ENCODE measurements at regions not wholly inside any gene's neighbourhood (a gene's known extent, or its start where the extent isn't known, plus 50 kb on each side); places are given as distances from the start of the nearest gene placed in this dataset.

GRCh38 chr1:60973668-60974067 is 108.7 kb upstream of the NFIA start:
- 54% methylated on average over 3 of the region's 4 CpGs for whole genome bisulfite sequencing (ENCODE audit: insufficient coverage)
- peaks cover 10% of the 10 kb centered on the region for H3K4me1 ChIP-seq (ENCODE audit: control insufficient read depth, insufficient read depth, low read length)

GRCh38 chr1:60972841-60973364 is 109.5 kb upstream of the NFIA start:
- Histone ChIP-seq H3K4me3 (ENCODE audit: low read depth, low read length) (no peak overlapping the region), H3K36me3 (ENCODE audit: control insufficient read depth, insufficient read depth, low read length) (no peaks in the 10 kb centered on the region), H3K4me1 (ENCODE audit: control insufficient read depth, insufficient read depth, low read length) (peaks cover 14% of the 10 kb centered on the region), H3K27ac (ENCODE audit: low read depth, low read length) (no peak overlapping the region), H3K9me3 (ENCODE audit: control insufficient read depth, insufficient read depth, low read length) (no peaks in the 10 kb centered on the region), H3K27me3 (ENCODE audit: control insufficient read depth, insufficient read depth, low read length) (no peaks in the 10 kb centered on the region)
- no peak for DNase-seq (ENCODE audit: low read depth in 4 of 6, low spot score in 6 of 6)
- 85% methylated on average over 2 of the region's 4 CpGs for WGBS (ENCODE audit: insufficient coverage)

More at GRCh38 chr1:60973668-60974067, 108.7 kb upstream of the NFIA start:
- no peaks in the 10 kb centered on the region for H3K27me3 ChIP-seq (ENCODE audit: control insufficient read depth, insufficient read depth, low read length)
- no peaks in the 10 kb centered on the region for H3K36me3 ChIP-seq (ENCODE audit: control insufficient read depth, insufficient read depth, low read length)
- H3K27ac ChIP-seq (ENCODE audit: low read depth, low read length), result no peak overlapping the region
- H3K9me3 ChIP-seq (ENCODE audit: control insufficient read depth, insufficient read depth, low read length), result no peaks in the 10 kb centered on the region
- DNase-seq (ENCODE audit: low read depth in 4 of 6, low spot score in 6 of 6), result no peak
- no peak overlapping the region for H3K4me3 ChIP-seq (ENCODE audit: low read depth, low read length)

GRCh38 chr1:60971330-60971729 is 111.0 kb upstream of the NFIA start:
- H3K27ac ChIP-seq (ENCODE audit: low read depth, low read length), result peak overlapping the region; percentile 81
- no peak overlapping the region for H3K4me3 ChIP-seq (ENCODE audit: low read depth, low read length)
- H3K27me3 ChIP-seq (ENCODE audit: control insufficient read depth, insufficient read depth, low read length), result no peaks in the 10 kb centered on the region
- H3K36me3 ChIP-seq (ENCODE audit: control insufficient read depth, insufficient read depth, low read length), result no peaks in the 10 kb centered on the region
- H3K4me1 ChIP-seq (ENCODE audit: control insufficient read depth, insufficient read depth, low read length), result peaks cover 14% of the 10 kb centered on the region
- H3K9me3 ChIP-seq (ENCODE audit: control insufficient read depth, insufficient read depth, low read length), result no peaks in the 10 kb centered on the region
- DNase-seq (ENCODE audit: low read depth in 4 of 6, low spot score in 6 of 6), result no peak
- WGBS (ENCODE audit: insufficient coverage), result no CpG with 5 or more reads among the region's 2 CpGs

- Histone ChIP-seq H3K4me3 (ENCODE audit: low read depth, low read length) (peak overlapping the region; percentile 21), H3K27me3 (ENCODE audit: control insufficient read depth, insufficient read depth, low read length) (no peaks in the 10 kb centered on the region), H3K36me3 (ENCODE audit: control insufficient read depth, insufficient read depth, low read length) (no peaks in the 10 kb centered on the region), H3K27ac (ENCODE audit: low read depth, low read length) (peak overlapping the region; percentile 81), H3K4me1 (ENCODE audit: control insufficient read depth, insufficient read depth, low read length) (peaks cover 14% of the 10 kb centered on the region), H3K9me3 (ENCODE audit: control insufficient read depth, insufficient read depth, low read length) (peaks cover 6% of the 10 kb centered on the region)
- peak in 5 of 6 donors; percentile 48 to 95 (median 61) for DNase-seq (ENCODE audit: low read depth in 4 of 6, low spot score in 6 of 6)
- whole genome bisulfite sequencing (ENCODE audit: insufficient coverage), result 7% methylated on average over 4 of the region's 9 CpGs
These were observed 112.3 kb upstream of the NFIA start for GRCh38 chr1:60969971-60970509.

GRCh38 chr1:60965280-60965854 is 117.0 kb upstream of the NFIA start:
- no peak for DNase-seq (ENCODE audit: low read depth in 4 of 6, low spot score in 6 of 6)
- Histone ChIP-seq H3K36me3 (ENCODE audit: control insufficient read depth, insufficient read depth, low read length) (no peaks in the 10 kb centered on the region), H3K9me3 (ENCODE audit: control insufficient read depth, insufficient read depth, low read length) (peaks cover 8% of the 10 kb centered on the region), H3K4me1 (ENCODE audit: control insufficient read depth, insufficient read depth, low read length) (peaks cover 13% of the 10 kb centered on the region), H3K4me3 (ENCODE audit: low read depth, low read length) (no peak overlapping the region), H3K27ac (ENCODE audit: low read depth, low read length) (no peak overlapping the region), H3K27me3 (ENCODE audit: control insufficient read depth, insufficient read depth, low read length) (no peaks in the 10 kb centered on the region)
- 100% methylated on average over 2 of the region's 2 CpGs for WGBS (ENCODE audit: insufficient coverage)

GRCh38 chr1:60963167-60963940 is 119.0 kb upstream of the NFIA start:
- H3K27ac ChIP-seq (ENCODE audit: low read depth, low read length), result no peak overlapping the region
- no peak overlapping the region for H3K4me3 ChIP-seq (ENCODE audit: low read depth, low read length)
- WGBS (ENCODE audit: insufficient coverage), result 50% methylated on average over 2 of the region's 7 CpGs
- no peaks in the 10 kb centered on the region for H3K27me3 ChIP-seq (ENCODE audit: control insufficient read depth, insufficient read depth, low read length)
- H3K9me3 ChIP-seq (ENCODE audit: control insufficient read depth, insufficient read depth, low read length), result peaks cover 8% of the 10 kb centered on the region
- peak in 1 of 6 donors; percentile 37 for DNase-seq (ENCODE audit: low read depth in 4 of 6, low spot score in 6 of 6)
- H3K4me1 ChIP-seq (ENCODE audit: control insufficient read depth, insufficient read depth, low read length), result peaks cover 7% of the 10 kb centered on the region
- no peaks in the 10 kb centered on the region for H3K36me3 ChIP-seq (ENCODE audit: control insufficient read depth, insufficient read depth, low read length)

GRCh38 chr1:60960891-60961461 is 121.4 kb upstream of the NFIA start:
- WGBS (ENCODE audit: insufficient coverage), result 100% methylated on average over 1 of the region's 2 CpGs
- Histone ChIP-seq H3K36me3 (ENCODE audit: control insufficient read depth, insufficient read depth, low read length) (no peaks in the 10 kb centered on the region), H3K4me1 (ENCODE audit: control insufficient read depth, insufficient read depth, low read length) (peaks cover 7% of the 10 kb centered on the region), H3K27ac (ENCODE audit: low read depth, low read length) (no peak overlapping the region), H3K27me3 (ENCODE audit: control insufficient read depth, insufficient read depth, low read length) (no peaks in the 10 kb centered on the region), H3K4me3 (ENCODE audit: low read depth, low read length) (no peak overlapping the region), H3K9me3 (ENCODE audit: control insufficient read depth, insufficient read depth, low read length) (peaks cover 8% of the 10 kb centered on the region)
- no peak for DNase-seq (ENCODE audit: low read depth in 4 of 6, low spot score in 6 of 6)

- Histone ChIP-seq H3K9me3 (ENCODE audit: control insufficient read depth, insufficient read depth, low read length) (peaks cover 8% of the 10 kb centered on the region), H3K4me1 (ENCODE audit: control insufficient read depth, insufficient read depth, low read length) (peaks cover 7% of the 10 kb centered on the region), H3K4me3 (ENCODE audit: low read depth, low read length) (no peak overlapping the region), H3K36me3 (ENCODE audit: control insufficient read depth, insufficient read depth, low read length) (no peaks in the 10 kb centered on the region), H3K27ac (ENCODE audit: low read depth, low read length) (no peak overlapping the region), H3K27me3 (ENCODE audit: control insufficient read depth, insufficient read depth, low read length) (no peaks in the 10 kb centered on the region)
- no CpG with 5 or more reads among the region's 1 CpG for WGBS (ENCODE audit: insufficient coverage)
- no peak for DNase-seq (ENCODE audit: low read depth in 4 of 6, low spot score in 6 of 6)
These were observed 122.7 kb upstream of the NFIA start for GRCh38 chr1:60959701-60960100.

- peaks cover 8% of the 10 kb centered on the region for H3K9me3 ChIP-seq (ENCODE audit: control insufficient read depth, insufficient read depth, low read length)
- no peak for DNase-seq (ENCODE audit: low read depth in 4 of 6, low spot score in 6 of 6)
- WGBS (ENCODE audit: insufficient coverage), result 92% methylated on average over 2 of the region's 3 CpGs
These were observed 124.4 kb upstream of the NFIA start for GRCh38 chr1:60958001-60958400.

More at GRCh38 chr1:60958001-60958400, 124.4 kb upstream of the NFIA start:
- Histone ChIP-seq H3K27ac (ENCODE audit: low read depth, low read length) (no peak overlapping the region), H3K4me1 (ENCODE audit: control insufficient read depth, insufficient read depth, low read length) (peaks cover 7% of the 10 kb centered on the region), H3K27me3 (ENCODE audit: control insufficient read depth, insufficient read depth, low read length) (no peaks in the 10 kb centered on the region), H3K36me3 (ENCODE audit: control insufficient read depth, insufficient read depth, low read length) (no peaks in the 10 kb centered on the region), H3K4me3 (ENCODE audit: low read depth, low read length) (no peak overlapping the region)

Measured in spinal cord (tissue), 9 donors.